GM12878 (cell line): ENCODE measurements at regions not wholly inside any gene's neighbourhood (a gene's known extent, or its start where the extent isn't known, plus 50 kb on each side); places are given as distances from the start of the nearest gene placed in this dataset.

ENCODE experiments used
- ATAC-seq: fragments of 200-7000 bp; cut with Tn5 transposase; 3 replicates; pipeline ENCODE4 v1.9.1; 2020; ENCODE audit warnings: mild to moderate bottlenecking, moderate library complexity
- BruUV-seq: library from RNA; stranded (reverse); fragments of 400-500 nt; replicated peaks from 2 replicates; lab custom pipeline; 2021; lab: Mats Ljungman, UMichigan
- CTCF ChIA-PET: fragments of 300-600 bp; sonication (Branson Sonifier 250); formaldehyde crosslinking; extraction: SDS; loops from one replicate; lab custom pipeline; 2021; ENCODE audit warnings: inconsistent platforms; lab: Yijun Ruan, JAX
- POLR2A ChIA-PET: fragments of 350-600 bp; formaldehyde crosslinking; extraction: SDS; loops from one replicate; lab custom pipeline; 2021; ENCODE audit warnings: inconsistent platforms; lab: Charles Lee
- RAD21 ChIA-PET: fragments of 300-600 bp; sonication (Branson Sonifier 250); formaldehyde crosslinking; loops from one replicate; lab custom pipeline; 2023; ENCODE audit warnings: antibody characterized with exemption; ENCODE audit not compliant: unreplicated experiment; lab: Charles Lee
- SMC1A ChIA-PET: fragments of 300-600 bp; sonication (Branson Sonifier 250); formaldehyde crosslinking; loops from one replicate; lab custom pipeline; 2023; ENCODE audit not compliant: unreplicated experiment, uncharacterized antibody; lab: Charles Lee
- DNase-seq: peaks from one replicate; pipeline ENCODE4 v3.0.0-alpha.2; 2011; ENCODE audit warnings: low read depth, low spot score
- FAIRE-seq: peaks from 3 replicates; lab custom pipeline; 2011; peaks lifted over from hg19 to GRCh38; lab: Jason Lieb, UNC
- H2AFZ ChIP-seq: 2 replicates; pipeline ENCODE4 v1.6.0; 2011; ENCODE audit warnings: low read depth, low read length, control low read depth; ENCODE audit not compliant: control insufficient read depth
- H3K27ac ChIP-seq: 2 replicates; pipeline ENCODE4 v1.5.1; 2011; ENCODE audit warnings: control low read depth; ENCODE audit not compliant: control insufficient read depth, insufficient read depth
- H3K27me3 ChIP-seq, 2 experiments: replicated peaks in 1 of 2; 2 replicates each; pipeline versions ENCODE4 v1.6.0 to v1.6.1; 2011; ENCODE audit warnings: low read length in 1 of 2; ENCODE audit not compliant: control insufficient read depth in 2 of 2, insufficient read depth in 2 of 2
- H3K36me3 ChIP-seq, 2 experiments: 2 replicates each; pipeline ENCODE4 v1.5.1; 2011; ENCODE audit warnings: low read length in 1 of 2; ENCODE audit not compliant: control insufficient read depth in 2 of 2, insufficient read depth in 2 of 2
- H3K4me1 ChIP-seq: 2 replicates; pipeline ENCODE4 v1.6.1; 2011; ENCODE audit warnings: mild to moderate bottlenecking, low read length, moderate library complexity, mixed read lengths; ENCODE audit not compliant: control insufficient read depth, insufficient read depth
- H3K4me2 ChIP-seq: 2 replicates; pipeline ENCODE4 v1.6.0; 2011; ENCODE audit warnings: control low read depth; ENCODE audit not compliant: control insufficient read depth, insufficient read depth
- H3K4me3 ChIP-seq: fragments of 200-600 bp; sonication (generic); 2 replicates; pipeline ENCODE4 v1.5.1; 2016
- H3K79me2 ChIP-seq: 2 replicates; pipeline ENCODE4 v1.6.0; 2011; ENCODE audit warnings: low read length; ENCODE audit not compliant: control insufficient read depth, insufficient read depth
- H3K9ac ChIP-seq: 2 replicates; pipeline ENCODE4 v1.8.0; 2011; ENCODE audit warnings: low read length, control low read depth, mixed read lengths; ENCODE audit not compliant: control insufficient read depth, insufficient read depth
- H3K9me3 ChIP-seq: replicated peaks from 3 replicates; pipeline ENCODE4 v1.5.1; 2011; ENCODE audit warnings: mild to moderate bottlenecking, low read length; ENCODE audit not compliant: control insufficient read depth, insufficient read depth
- H4K20me1 ChIP-seq: 2 replicates; pipeline ENCODE4 v1.6.0; 2011; ENCODE audit not compliant: control insufficient read depth, insufficient read depth
- BMI1 ChIP-seq: fragments of 450-650 bp; IDR thresholded peaks from 2 replicates; pipeline ENCODE4 v1.6.1; 2016; ENCODE audit warnings: mild to moderate bottlenecking, moderate library complexity, borderline replicate concordance
- ESRRA ChIP-seq: IDR thresholded peaks from 2 replicates; pipeline ENCODE4 v1.6.1; 2012; ENCODE audit warnings: mild to moderate bottlenecking, low read length, improper control_type of control experiment
- IRF4 ChIP-seq: IDR thresholded peaks from 2 replicates; pipeline ENCODE4 v1.6.1; 2011; ENCODE audit warnings: low read depth, low read length
- MLLT1 ChIP-seq: fragments of 450-650 bp; IDR thresholded peaks from 2 replicates; pipeline ENCODE4 v1.6.1; 2016; ENCODE audit warnings: mild to moderate bottlenecking
- MYB ChIP-seq: fragments of 150-350 bp; IDR thresholded peaks from 2 replicates; pipeline ENCODE4 v1.6.1; 2014; ENCODE audit warnings: mild to moderate bottlenecking, low read depth, low read length, borderline replicate concordance
- NR2F1 ChIP-seq: fragments of 450-650 bp; conservative IDR thresholded peaks from 2 replicates; pipeline ENCODE4 v1.6.1; 2017; ENCODE audit warnings: mild to moderate bottlenecking
- POLR2AphosphoS2 ChIP-seq: IDR thresholded peaks from 2 replicates; pipeline ENCODE4 v1.6.1; 2011; ENCODE audit warnings: low read depth, mild to moderate bottlenecking, low read length, improper control_type of control experiment, moderate library complexity
- RFX5 ChIP-seq: IDR thresholded peaks from 2 replicates; pipeline ENCODE4 v1.6.1; 2011; ENCODE audit warnings: low read depth, low read length, improper control_type of control experiment
- SUPT20H ChIP-seq: IDR thresholded peaks from 2 replicates; pipeline ENCODE4 v1.6.1; 2011; ENCODE audit warnings: low read depth, mild to moderate bottlenecking, low read length, moderate library complexity, borderline replicate concordance; ENCODE audit not compliant: control insufficient read depth
- TCF12 ChIP-seq: IDR thresholded peaks from 2 replicates; pipeline ENCODE4 v1.6.1; 2011; ENCODE audit warnings: low read depth, mild to moderate bottlenecking, low read length
- TCF3 ChIP-seq: IDR thresholded peaks from 2 replicates; pipeline ENCODE4 v1.6.1; 2012; ENCODE audit warnings: low read depth, mild to moderate bottlenecking, low read length, borderline replicate concordance; ENCODE audit not compliant: insufficient read depth
- ZBED1 ChIP-seq: IDR thresholded peaks from 2 replicates; pipeline ENCODE4 v1.6.1; 2016; ENCODE audit warnings: borderline replicate concordance
- ZNF622 ChIP-seq: fragments of 450-650 bp; IDR thresholded peaks from 2 replicates; pipeline ENCODE4 v1.6.1; 2017; ENCODE audit warnings: mild to moderate bottlenecking, inconsistent platforms
- ZNF687 ChIP-seq: fragments of 450-650 bp; IDR thresholded peaks from 2 replicates; pipeline ENCODE4 v1.6.1; 2017; ENCODE audit warnings: mild to moderate bottlenecking, moderate library complexity
- WGBS: methylation state at CpG from one replicate; pipeline ENCODE4 v1.1.6; 2016; ENCODE audit warnings: low lambda C conversion rate; ENCODE audit not compliant: insufficient replicate concordance, insufficient coverage; ENCODE audit errors: missing lambda C conversion rate; 5-methylcytosine and 5-hydroxymethylcytosine counted together
- in situ Hi-C: fragments of 300-500 bp; cut with MboI; formaldehyde crosslinking; loops from 9 replicates; pipeline ENCODE4 v1.14.3; 2018; ENCODE audit warnings: mixed read lengths
- intact Hi-C: fragments of 100-400 bp; cut with micrococcal nuclease; formaldehyde crosslinking; loops from one replicate; pipeline ENCODE4 v1.14.2; 2022; ENCODE audit not compliant: unreplicated experiment

GRCh38 chr7:155913719-155914118 lies 101.5 kb upstream of the SHH start:
- FAIRE-seq (no peak), DNase-seq (no peak), ATAC-seq (no peak)
- ChIA-PET CTCF (no interaction called here), RAD21 (no interaction called here), SMC1A (no interaction called here), POLR2A (no interaction called here)
- no peak overlapping the region for H3K9ac ChIP-seq
- H3K79me2 ChIP-seq, result no peaks in the 10 kb centered on the region
- intact Hi-C loops, result no loop called here
- no peaks in the 10 kb centered on the region for H3K9me3 ChIP-seq
- H2AFZ ChIP-seq, result no peak overlapping the region
- H3K4me1 ChIP-seq, result no peaks in the 10 kb centered on the region
- BruUV-seq, result no TSS peak
- 32% methylated on average over 11 of the region's 11 CpGs for WGBS
- no peaks in the 10 kb centered on the region; the same call in 1 of the 2 replicates for H4K20me1 ChIP-seq
- H3K27ac ChIP-seq, result no peak overlapping the region
- H3K4me3 ChIP-seq, result no peak overlapping the region
- H3K27me3 ChIP-seq, result no peaks in the 10 kb centered on the region
- no peak for TF ChIP-seq SUPT20H
- TF ChIP-seq IRF4, result no peak
- no peak for TF ChIP-seq MLLT1
- no peak for TF ChIP-seq TCF3
- TF ChIP-seq ZNF687, result no peak
- no peak for TF ChIP-seq MYB
- no peak for TF ChIP-seq ZBED1
- TF ChIP-seq ESRRA, result no peak
- no peak for TF ChIP-seq NR2F1
- TF ChIP-seq POLR2AphosphoS2, result no peak
- TF ChIP-seq RFX5, result no peak
- no peak for TF ChIP-seq TCF12
- TF ChIP-seq BMI1, result no peak
- TF ChIP-seq ZNF622, result no peak
- H3K4me2 ChIP-seq, result no peak overlapping the region
- in situ Hi-C loops, result no loop called here
- H3K36me3 ChIP-seq, result no peaks in the 10 kb centered on the region
